GM06990 (cell line): ENCODE measurements at regions not wholly inside any gene's neighbourhood (a gene's known extent, or its start where the extent isn't known, plus 50 kb on each side); places are given as distances from the start of the nearest gene placed in this dataset.

Experiments used
- DNase-seq: peaks from one replicate; pipeline ENCODE4 v3.0.0-alpha.2; 2011; ENCODE audit not compliant: insufficient read length; ENCODE audit errors: extremely low read depth
- H3K27me3 ChIP-seq: replicated peaks from 2 replicates; pipeline ENCODE4 v1.6.0; 2011; ENCODE audit warnings: low read length; ENCODE audit not compliant: control insufficient read depth, insufficient read depth
- H3K36me3 ChIP-seq: 2 replicates; pipeline ENCODE4 v1.5.1; 2011; ENCODE audit warnings: low read length; ENCODE audit not compliant: control insufficient read depth, insufficient read depth
- H3K4me3 ChIP-seq: replicated peaks from 2 replicates; pipeline ENCODE4 v1.5.1; 2011; ENCODE audit warnings: low read depth, mild to moderate bottlenecking, control low read depth, low read length
- TF ChIP-seq, protein P1 (sequence below): IDR thresholded peaks from 2 replicates; pipeline ENCODE4 v1.5.1; 2011; ENCODE audit warnings: low read length, control low read depth, mild to moderate bottlenecking, inconsistent platforms; ENCODE audit not compliant: insufficient read depth, poor library complexity, severe bottlenecking

GRCh38 chr16:51341204-51341603 is 190.1 kb upstream of the SALL1 start:
- Histone ChIP-seq H3K4me3 (no peak overlapping the region), H3K27me3 (no peaks in the 10 kb centered on the region), H3K36me3 (no peaks in the 10 kb centered on the region)
- TF ChIP-seq, protein P1, sequence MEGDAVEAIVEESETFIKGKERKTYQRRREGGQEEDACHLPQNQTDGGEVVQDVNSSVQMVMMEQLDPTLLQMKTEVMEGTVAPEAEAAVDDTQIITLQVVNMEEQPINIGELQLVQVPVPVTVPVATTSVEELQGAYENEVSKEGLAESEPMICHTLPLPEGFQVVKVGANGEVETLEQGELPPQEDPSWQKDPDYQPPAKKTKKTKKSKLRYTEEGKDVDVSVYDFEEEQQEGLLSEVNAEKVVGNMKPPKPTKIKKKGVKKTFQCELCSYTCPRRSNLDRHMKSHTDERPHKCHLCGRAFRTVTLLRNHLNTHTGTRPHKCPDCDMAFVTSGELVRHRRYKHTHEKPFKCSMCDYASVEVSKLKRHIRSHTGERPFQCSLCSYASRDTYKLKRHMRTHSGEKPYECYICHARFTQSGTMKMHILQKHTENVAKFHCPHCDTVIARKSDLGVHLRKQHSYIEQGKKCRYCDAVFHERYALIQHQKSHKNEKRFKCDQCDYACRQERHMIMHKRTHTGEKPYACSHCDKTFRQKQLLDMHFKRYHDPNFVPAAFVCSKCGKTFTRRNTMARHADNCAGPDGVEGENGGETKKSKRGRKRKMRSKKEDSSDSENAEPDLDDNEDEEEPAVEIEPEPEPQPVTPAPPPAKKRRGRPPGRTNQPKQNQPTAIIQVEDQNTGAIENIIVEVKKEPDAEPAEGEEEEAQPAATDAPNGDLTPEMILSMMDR = no peak
- DNase-seq = no peak

- Histone ChIP-seq H3K36me3 (no peaks in the 10 kb centered on the region), H3K27me3 (no peaks in the 10 kb centered on the region), H3K4me3 (no peak overlapping the region)
- DNase-seq = no peak
- TF ChIP-seq, protein P1 = no peak
Measured at GRCh38 chr16:51337662-51338061, 186.6 kb upstream of the SALL1 start.

DNA sequence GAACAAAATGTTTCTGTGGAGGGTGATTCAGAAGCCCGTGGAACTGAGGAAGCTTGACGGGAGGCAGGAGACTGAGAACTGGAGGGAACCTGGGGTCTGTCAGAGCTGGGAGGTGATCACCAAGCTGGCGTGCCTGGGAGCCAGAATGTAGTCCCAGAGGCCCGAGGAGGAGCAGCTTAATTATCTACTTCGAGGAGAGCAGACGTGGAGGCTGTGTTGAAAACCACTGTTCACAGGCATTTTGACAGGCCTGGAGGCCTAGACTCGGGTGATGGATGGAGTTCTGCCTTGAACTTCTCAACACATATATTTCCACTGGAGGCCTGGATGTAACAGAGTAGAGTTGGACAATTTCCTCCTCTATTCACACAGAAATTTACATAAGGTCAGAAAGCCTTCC is 177.7 kb upstream of the SALL1 start:
- Histone ChIP-seq H3K4me3 (no peak overlapping the region), H3K27me3 (no peaks in the 10 kb centered on the region), H3K36me3 (no peaks in the 10 kb centered on the region)
- TF ChIP-seq, protein P1 = no peak
- no peak for DNase-seq

DNA sequence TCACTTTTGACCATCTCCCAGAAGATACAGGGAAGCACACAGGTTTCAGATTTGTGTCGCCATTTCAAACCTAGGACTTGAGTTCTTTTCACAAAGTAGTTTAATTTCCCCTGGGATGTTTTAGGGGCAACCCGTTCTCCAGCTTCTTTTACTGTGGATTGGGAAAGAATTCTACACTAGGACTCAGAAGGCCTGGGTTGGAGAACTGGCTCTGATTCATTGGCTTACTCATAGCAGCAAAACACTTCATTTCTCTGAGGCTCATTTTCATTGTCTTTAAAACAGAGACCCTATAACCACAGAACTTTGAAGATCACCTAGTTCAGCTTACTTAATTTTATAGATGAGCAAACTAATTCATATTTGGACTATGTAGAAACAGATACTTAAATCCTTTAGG is 175.9 kb upstream of the SALL1 start:
- no peaks in the 10 kb centered on the region for H3K36me3 ChIP-seq
- no peak overlapping the region for H3K4me3 ChIP-seq
- no peak for DNase-seq
- TF ChIP-seq, protein P1 = no peak
- H3K27me3 ChIP-seq = no peaks in the 10 kb centered on the region

DNA sequence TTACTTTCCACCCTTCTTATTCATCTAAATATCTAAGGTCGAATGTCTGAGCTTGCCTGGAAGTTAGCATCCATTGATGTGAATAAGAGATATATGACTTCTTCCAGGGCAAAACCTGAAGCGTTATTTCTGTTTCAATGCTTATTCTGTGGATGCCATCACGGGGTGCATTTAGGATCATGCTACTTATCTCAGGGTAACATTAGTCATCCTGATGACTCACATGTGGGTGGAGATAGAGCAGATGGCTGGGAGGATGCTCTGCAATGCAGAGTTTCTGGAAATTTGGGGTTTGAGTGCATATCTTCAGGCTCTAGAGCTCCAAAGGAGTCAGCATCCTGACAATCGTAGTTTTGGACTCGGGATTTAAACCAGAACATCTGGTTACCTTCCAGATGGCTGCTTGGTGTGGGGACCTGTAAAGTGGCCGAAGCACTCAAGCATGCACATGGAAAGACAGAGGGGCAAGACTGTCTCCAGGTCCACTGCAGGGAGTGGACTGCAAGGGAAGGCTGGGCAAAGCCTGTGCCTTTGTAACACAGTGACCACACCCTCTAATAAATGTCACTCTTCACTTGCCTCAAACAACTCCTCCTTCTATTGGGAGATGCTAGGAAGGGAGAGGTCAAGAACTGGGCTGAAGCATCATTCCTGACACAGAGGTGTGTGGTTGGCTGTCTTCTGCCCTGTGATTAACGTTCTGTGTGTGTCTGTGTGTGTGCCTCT is 175.2 kb upstream of the SALL1 start:
- Histone ChIP-seq H3K4me3 (no peak overlapping the region), H3K27me3 (no peaks in the 10 kb centered on the region), H3K36me3 (no peaks in the 10 kb centered on the region)
- TF ChIP-seq, protein P1 = no peak
- no peak for DNase-seq

GRCh38 chr16:51321251-51321650 is 170.2 kb upstream of the SALL1 start:
- H3K36me3 ChIP-seq = no peaks in the 10 kb centered on the region
- no peak for DNase-seq
- no peaks in the 10 kb centered on the region for H3K27me3 ChIP-seq
- H3K4me3 ChIP-seq = no peak overlapping the region
- TF ChIP-seq, protein P1 = no peak
